HG03095 (cell line): ENCODE measurements at regions not wholly inside any gene's neighbourhood (a gene's known extent, or its start where the extent isn't known, plus 50 kb on each side); places are given as distances from the start of the nearest gene placed in this dataset.

Experiments
- ATAC-seq: cut with Tn5 transposase; IDR thresholded peaks from one replicate; pipeline ENCODE4 v1.9.1; 2021; ENCODE audit warnings: moderate library complexity; ENCODE audit not compliant: unreplicated experiment

DNA sequence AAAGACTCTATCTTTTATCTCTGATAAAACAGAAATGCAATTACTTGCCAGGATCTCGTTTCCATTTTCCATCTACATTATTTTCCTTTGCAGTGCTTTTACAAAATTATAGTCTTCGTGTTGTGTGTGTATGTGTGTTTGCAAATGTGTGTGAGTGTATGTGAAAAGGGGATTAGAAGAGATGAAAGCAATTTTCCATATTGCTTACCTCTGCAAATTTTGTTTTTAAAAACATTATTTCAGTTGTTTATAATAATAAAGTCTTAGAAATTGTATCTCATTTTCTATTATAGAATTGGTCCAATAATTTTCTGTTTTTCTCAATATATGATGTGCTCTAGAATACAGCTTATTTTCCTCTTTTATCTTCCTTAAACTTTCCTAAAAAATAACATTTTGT lies 421.3 kb upstream of the ANKRD30A start:
- no peak for ATAC-seq

DNA sequence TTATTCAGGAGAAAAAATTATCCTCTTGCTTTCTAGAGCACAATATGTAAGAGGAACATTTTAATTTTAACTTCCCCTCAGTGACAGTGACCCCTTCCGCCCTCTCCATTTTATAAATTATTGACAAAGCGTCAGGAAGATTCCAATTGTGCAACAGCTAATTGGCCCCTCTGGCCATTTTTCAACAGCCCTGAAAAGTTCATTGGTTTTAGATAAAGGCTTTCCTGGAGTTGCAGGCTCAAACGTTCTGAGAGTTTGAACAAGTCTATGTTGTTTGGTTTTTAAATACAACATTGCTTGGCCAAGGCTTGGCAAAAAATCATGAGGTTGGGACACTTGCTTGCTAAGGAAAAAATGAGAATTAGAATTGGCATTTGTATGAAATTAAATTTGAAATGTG lies 422.2 kb upstream of the ANKRD30A start:
- no peak for ATAC-seq

DNA sequence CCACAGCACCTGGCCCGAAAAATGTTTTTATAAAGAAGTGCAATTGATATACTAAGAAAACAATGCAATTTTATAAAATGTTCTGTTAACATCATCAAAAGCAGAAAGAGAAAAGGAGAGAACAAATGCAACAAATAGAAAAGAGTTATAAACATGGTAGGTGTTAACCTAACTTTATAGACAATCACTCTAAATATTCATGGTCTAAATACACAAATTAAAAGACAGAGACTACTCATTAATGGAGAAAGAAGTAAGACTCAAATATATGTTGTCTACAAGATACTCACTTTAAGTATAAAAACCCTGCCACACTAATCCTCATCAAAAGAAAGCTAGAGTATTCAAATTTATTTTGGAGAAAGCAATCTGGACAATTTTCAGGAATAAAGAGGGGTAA lies 425.3 kb upstream of the ANKRD30A start:
- ATAC-seq, result no peak

DNA sequence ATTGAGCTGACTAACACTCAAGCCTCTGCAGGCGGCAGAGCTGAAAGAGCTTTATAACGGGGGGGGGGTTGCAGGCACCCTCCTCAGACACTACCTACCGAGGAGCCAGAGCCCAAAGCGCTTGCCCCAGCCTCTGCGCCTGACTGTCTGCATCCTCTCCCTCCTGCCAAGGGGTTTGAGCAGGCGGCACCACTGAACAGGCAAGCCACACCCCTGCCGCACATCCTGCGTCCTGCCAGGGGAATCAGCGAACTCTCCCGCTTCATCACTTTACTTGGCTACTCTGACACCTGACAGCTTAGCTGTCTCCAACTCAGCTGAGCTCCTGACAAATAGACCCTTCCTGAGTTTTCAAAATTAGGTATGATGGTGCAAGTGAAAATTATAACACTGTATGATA lies 432.6 kb upstream of the ANKRD30A start:
- no peak for ATAC-seq

DNA sequence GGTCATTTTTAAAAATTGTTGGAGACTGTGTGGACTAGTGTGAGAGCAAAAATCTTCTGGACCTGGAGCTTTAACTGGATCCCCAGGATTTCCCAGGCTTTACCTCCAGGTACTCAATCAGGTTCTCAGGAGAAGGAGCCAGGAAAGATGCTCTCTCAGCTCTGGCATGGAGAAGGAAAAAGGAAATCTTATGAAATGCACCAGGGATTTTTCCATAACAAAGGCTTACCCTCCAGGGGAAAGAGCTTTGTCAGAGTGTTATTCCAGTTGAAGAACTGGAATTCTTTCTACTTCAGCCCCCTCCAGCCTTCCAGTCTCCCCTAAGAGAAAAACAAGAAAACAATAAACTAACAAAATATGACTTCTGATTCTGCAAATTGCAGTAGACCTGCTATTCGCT lies 436.7 kb upstream of the ANKRD30A start:
- no peak for ATAC-seq

DNA sequence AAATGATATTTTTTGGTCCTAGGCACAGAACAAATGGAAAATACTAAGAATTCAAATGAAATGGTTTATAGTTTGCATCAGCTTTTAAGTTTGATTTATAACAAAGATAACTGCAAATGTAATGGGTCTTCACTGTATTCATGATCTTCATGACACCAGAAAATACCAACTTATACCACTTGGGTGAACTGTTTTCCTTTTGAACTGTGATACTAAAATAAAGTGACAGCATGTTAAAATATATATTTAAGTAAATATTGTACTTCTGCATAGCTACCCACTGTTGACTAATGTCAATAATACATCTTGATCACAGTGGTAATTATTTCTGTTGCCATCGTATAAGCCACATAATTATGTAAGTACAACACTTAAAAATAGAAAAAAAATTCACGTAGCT lies 442.0 kb upstream of the ANKRD30A start:
- no peak for ATAC-seq

DNA sequence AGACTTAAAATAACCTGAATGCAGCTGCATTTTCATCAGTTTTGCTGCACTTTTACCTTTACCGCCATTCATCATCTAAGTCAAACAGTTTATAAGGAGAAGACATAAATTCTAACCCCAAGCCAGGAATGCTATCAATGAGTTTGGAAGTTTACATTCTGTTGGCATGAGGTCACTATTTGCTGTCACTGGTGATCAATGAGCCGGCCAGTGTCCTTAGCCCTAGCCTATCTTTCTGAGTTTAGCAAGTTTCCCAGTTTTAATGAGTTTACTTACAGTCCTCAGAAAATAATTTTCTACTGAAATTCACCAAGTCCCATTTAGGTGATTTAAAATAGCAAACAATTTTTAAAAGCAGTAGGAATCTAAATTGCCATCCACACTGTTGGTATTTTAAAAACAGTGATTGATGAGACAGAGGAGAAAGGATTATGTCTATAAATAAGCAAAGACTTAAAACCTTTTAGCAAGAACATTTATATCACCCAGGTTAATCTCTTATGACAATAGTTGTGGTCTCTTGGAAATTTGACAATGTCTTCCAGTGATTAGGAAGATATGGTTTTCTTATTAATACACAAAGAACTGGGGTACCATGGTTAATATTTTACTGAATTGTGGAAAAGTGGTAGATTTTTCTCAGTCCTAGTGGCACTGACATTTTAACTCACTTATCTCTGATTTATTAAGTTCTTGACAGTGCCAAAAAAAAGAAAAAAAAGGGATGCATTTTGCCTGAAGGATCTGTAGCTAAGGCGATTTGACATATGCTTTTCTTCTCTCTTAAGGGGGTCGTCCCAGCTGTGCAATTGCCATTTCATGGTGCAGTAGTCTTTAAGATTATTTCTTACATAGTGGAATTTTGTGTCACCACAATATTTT lies 443.4 kb upstream of the ANKRD30A start:
- no peak for ATAC-seq

DNA sequence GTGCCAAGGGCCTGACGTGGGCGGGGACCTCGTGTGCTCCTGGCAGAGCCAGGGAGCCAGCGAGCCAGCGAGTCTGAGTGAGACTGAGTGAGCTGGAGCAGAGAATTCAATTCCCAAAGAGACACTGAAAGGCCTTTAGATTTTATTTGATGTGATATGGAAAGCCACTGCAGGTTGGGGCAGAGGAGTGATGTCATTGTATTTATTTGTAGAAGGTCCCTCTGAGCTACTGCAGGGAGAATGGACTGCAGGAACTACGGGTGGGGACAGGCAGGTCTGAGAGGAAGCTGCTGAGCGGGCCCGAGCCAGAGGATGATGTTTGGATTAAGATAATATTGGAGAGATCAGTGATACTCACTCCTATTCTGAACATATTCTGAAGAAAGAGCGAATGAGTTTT lies 445.8 kb upstream of the ANKRD30A start:
- ATAC-seq, result no peak

DNA sequence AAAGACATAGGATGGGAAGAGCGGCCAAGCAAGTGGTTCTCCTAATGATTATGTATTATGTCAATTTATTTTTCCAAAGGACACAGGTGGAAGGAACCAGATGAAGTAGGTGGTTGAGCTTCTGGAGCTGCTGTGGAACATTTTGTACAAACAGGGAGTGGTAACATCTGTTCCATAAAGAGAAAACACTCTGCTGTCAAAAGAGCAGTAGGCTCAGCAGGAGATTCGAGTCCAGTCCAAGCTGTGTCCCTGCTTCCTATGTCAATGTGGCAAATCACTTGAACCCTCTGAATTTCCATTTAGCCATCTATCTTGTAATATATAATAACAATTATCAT lies 448.0 kb upstream of the ANKRD30A start:
- no peak for ATAC-seq

DNA sequence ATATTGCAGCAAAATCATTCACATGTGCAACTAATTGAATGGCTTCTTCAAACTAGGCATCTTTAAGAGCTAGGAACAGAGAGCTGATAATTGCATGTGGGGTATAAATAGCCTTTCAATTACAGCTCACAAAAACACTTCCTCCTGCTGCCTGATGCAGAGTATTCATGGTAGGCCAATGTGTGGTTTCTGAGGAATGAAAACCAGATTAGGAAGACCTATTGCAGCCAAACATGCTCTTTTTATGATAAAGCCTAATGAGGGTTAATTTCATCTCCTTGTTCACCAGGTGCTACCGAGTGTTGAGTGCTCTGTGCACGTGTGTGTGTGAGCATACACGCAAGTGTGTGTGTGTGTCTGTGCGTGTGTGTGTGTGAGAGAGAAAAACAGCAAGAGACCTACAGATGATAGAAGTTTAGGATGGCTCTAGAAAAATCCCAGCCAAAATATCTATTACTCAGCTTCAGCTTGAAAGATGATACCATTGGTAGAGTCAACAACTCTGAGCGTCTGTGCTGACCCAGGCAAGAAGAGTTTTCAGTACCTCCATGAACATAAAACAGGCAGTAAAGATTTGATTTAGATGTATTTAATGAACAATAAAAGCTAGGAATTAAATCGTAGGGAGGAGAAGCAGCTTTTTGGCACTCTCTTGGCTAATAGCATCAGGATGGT lies 448.5 kb upstream of the ANKRD30A start:
- no peak for ATAC-seq

DNA sequence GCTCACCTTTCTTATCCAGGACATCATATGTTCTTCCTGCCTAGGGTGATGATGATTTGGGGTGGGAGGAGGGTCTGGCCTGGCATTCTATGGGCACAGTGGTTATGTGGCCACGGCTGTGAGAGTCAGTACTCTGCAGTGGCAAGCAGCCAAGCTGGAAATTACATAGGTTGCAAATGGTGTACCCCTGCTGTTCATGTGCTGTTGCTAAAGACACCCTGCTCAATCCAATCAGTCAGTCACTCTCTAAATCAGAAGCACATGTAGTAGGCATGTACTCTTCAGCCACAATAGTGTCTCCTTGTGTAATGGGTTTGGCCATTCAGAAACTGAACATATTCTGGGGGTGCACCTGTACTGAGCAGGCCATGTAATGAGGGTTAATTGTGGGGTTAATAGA lies 449.1 kb upstream of the ANKRD30A start:
- ATAC-seq, result no peak

DNA sequence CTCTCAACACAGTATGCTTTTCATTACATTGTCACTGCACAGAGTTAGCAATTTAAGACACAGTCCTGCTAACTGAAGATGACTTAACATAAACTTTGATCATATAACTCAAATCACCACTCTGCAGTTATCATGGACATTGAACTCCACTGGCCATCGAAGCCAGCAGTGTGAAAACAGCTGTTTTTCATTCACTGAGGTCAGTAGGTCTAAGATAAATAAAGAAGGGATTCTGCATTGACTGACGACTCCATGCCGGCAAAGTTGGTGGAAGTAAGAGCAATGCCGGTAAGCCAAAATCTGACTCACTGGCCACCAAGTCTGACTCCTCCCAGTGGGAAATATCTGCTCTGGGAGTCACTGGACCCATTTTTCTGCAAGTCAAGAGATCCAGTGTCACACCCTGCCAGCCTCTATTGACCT lies 449.9 kb upstream of the ANKRD30A start:
- ATAC-seq, result no peak

DNA sequence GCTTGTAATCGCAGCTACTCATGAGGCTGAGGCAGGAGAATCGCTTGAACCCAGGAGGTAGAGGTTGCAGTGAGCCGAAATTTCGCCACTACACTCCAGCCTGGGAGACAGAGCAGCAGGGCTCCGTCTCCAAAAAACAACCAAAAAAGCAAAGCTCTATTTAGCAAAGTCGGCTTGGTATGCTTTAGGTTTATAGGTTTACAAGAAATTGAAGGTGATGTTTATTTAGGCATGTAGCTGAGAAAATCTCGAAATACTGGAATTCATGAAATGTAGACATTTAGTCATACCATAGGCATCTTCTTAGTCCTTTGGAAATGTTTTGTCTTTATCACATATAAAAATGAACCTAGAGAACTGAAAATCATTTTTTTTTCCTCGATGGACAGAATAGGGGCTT lies 453.8 kb upstream of the ANKRD30A start:
- no peak for ATAC-seq

DNA sequence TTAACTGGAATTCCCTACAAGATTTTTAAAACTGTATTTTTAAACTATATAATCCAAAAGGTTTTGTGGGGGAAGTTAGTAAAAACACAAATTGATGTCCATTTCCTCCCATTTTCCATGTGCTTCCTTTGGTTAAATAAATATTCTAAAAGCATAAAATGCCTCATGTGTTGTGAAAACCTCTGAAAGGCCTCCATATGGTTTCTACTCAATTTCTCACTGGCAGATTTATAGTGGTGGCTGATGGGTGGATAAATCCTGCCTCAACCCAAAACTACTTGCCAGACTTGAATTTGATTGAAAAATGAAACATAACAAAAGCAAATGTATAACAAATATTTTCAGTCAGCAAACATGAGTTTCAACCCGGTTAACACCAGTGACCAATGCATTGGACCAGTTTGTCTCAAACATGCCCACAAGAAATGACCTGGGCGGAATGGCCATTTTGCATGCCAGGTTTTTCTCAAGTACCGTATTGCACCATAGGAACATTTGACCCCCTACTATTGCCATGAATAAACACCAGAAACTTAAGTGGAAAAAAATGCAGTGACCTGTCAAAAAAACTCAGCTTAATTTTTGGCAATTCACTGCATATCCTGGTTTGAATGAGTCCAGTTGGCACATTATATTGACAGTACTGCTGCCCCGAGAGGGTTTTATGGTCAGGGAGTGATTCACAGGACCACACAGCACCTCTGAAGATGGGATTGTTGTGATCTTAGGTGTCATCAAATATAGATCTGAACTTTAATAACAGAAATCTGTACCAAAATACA lies 454.6 kb upstream of the ANKRD30A start:
- ATAC-seq, result no peak

DNA sequence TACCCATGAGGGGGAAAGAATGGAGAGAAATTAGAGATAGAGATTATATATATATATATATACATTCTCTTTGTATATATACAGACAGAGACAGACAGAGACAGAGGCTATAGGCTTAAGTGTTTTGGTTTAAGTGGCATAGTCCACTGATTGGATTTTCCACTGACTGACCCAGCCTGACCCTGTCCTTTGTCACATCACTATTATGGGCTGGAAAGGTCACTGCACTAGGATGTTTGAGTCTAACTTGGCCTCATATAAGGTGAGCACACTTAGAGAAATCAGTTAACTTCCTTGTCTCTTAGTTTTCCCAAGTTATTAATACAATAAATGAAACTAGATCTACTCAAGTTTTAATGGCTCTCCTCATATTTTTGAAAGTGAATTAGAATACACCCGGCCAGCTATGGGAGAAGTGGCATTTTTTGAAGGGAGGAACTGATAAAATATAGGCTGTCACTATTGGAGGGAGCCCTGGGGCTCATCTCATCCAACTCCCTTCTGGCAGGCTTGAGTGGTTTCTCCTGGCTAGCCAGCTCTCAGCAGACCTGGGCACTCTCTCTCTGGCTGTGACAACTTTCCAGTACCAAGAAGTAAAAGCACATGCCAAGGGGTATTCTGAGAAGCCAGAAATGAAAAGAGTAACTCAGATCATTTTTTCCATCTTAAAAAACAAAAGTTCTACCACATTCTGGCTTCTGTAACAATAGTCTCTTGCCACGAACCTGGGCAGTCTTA lies 455.6 kb upstream of the ANKRD30A start:
- ATAC-seq, result no peak

DNA sequence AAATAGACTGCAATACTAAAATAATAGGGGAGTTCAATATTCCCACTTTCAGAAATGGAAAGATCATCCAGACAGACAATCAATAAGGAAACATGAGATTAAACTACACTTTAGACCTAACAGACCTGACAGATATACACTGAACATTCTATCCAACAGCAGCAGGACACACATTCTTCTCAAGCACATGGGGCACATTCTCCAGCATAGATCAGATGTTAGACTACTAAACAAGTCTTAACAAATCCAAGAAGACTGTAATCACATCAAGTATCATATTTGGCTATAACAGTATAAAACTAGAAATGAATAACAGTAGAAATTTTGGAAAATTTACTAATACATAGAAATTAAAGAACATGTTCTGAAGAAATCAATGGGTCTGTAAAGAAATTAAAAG lies 458.9 kb upstream of the ANKRD30A start:
- ATAC-seq, result no peak

DNA sequence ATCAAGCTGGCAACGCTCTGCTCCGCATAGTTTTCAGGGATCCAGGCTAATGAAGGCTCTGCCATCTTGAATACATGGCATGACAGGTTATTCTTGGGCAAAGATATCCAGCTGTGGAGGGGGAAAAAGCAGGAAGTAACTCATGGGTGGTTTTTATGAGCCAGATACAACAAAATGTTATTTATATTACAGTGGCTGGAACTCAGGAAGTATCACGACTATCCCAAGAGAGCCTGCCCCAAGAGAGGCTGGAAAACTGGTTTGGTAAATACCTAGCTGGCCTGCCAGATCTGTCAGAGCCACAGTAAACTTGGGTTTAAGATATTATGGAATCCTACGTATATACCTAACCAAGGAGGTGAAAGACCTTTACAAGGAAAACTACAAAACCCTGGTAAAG lies 462.8 kb upstream of the ANKRD30A start:
- ATAC-seq, result no peak

DNA sequence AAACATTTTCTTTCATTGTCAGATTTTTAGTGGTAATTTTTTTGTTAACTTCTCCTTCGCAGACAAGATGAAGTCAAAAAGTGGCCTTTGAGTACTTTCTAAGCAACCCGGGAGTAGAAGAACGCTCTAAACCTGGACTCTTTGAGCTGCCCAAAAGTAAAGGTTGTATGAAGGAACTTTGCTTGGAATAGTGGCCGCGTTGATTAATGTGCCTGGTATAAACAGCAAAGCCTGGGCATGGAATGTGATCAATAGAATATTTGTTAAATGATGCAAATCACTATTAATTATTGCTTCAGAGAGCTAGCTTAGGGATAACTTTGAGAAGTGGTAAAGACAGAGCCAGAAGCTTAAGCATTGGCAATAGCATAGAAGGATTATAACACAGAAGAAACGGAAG lies 475.1 kb upstream of the ANKRD30A start:
- no peak for ATAC-seq

DNA sequence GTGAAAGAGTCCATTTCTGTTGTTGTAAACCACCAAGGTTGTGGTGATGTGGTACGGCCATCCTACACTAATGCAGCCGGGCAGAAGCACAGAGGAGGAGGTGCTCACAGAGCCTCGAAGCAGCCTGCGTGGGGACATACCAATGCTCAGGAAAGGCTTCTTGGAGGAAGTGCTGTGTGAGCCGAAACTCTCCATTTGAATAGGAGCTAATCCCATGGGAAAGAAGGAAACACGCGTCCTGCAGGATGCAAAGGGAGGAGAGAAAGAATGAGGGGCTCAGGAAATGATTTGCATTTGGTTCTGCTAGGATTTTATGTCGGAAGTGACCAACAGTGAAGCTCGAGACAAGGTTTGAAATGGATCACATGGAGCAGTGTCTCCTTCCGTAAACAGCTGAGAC lies 477.9 kb upstream of the ANKRD30A start:
- ATAC-seq, result no peak

DNA sequence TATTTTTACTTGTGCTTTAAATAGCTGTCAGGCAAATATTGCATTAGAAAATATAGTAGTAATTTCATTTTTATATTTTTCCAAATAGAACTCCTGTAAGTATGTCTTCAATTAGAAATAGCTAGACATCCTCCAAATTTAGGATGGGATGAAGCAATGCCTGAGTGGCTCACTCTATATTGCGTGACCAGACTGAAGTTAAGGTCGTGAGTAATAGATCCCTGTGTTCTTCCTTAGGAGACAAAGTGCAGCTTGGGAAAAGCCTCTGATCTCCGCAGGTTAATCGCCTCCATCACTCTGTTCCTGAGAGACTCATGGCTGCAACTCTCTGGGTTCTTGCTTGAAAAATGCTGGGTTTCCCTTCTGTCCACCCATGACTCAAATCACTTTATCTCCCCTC lies 484.8 kb upstream of the ANKRD30A start:
- no peak for ATAC-seq

DNA sequence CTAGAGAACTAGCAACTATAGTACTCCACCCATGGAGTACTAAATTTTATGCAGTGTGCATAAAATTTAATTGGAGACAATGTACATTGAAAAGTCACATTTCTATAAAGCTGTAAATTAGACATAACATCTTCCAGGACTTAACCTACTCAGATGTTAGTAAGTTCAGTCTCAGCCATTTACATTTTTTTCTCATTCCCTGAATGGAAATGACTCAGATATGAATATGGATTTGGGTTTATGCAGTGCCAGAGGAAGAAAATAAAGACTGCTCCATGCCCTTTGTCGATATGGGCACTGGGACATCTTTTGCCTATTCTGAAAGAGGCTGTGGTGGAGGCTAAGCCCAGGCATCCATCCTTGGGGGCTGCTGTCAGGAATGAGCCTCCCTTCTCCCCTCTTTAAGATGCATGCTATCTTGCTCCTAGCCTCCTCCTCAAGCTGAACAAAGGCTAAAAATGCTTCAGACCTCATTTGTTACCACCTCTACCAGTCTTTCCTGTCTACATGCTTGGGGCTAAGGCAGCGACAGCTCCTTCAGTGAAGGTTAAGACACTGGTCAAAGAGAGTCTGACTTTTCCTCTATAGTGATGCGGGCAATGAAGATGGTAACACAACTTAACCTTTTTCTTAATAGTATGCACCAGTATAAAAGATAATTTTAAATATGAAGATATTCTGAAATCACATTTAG lies 486.8 kb upstream of the ANKRD30A start:
- no peak for ATAC-seq
